ENCODE measurements at regions not wholly inside any gene's neighbourhood (a gene's known extent, or its start where the extent isn't known, plus 50 kb on each side); places are given as distances from the start of the nearest gene placed in this dataset.

- TF ChIP-seq POLR2A (IDR thresholded peaks at IDR 0.05) (no peak), CTCF (IDR thresholded peaks at IDR 0.05) (no peak)
- Histone ChIP-seq H3K27ac (no peak overlapping the region), H3K27me3 (no peaks in the 10 kb centered on the region), H3K4me3 (no peak overlapping the region), H3K36me3 (no peaks in the 10 kb centered on the region), H3K9me3 (no peaks in the 10 kb centered on the region), H3K4me1 (no peaks in the 10 kb centered on the region)
- 40% methylated on average over 2 of the region's 2 CpGs for WGBS (ENCODE audit: insufficient coverage, low coverage, low lambda C conversion rate, missing lambda C conversion rate)
- DNase-seq = no peak
- ATAC-seq = no peak
- intact Hi-C loops (cut with DNase I) = no loop called here
These were observed 179.9 kb downstream of the NPHP4 start for GRCh38 chr1:5812295-5812694.

- DNase-seq = no peak
- Histone ChIP-seq H3K9me3 (no peaks in the 10 kb centered on the region), H3K4me3 (no peak overlapping the region), H3K27me3 (no peaks in the 10 kb centered on the region), H3K27ac (no peak overlapping the region), H3K36me3 (no peaks in the 10 kb centered on the region), H3K4me1 (no peaks in the 10 kb centered on the region)
- WGBS (ENCODE audit: insufficient coverage, low coverage, low lambda C conversion rate, missing lambda C conversion rate) = 5% methylated on average over 4 of the region's 11 CpGs
- no peak for ATAC-seq
- TF ChIP-seq POLR2A (IDR thresholded peaks at IDR 0.05) = no peak
- no peak for TF ChIP-seq CTCF (IDR thresholded peaks at IDR 0.05)
- intact Hi-C loops (cut with DNase I) = no loop called here
These were observed 180.8 kb downstream of the NPHP4 start for GRCh38 chr1:5811419-5811818.

- Histone ChIP-seq H3K9me3 (no peaks in the 10 kb centered on the region), H3K27ac (no peak overlapping the region), H3K4me3 (no peak overlapping the region), H3K36me3 (no peaks in the 10 kb centered on the region), H3K4me1 (no peaks in the 10 kb centered on the region), H3K27me3 (no peaks in the 10 kb centered on the region)
- intact Hi-C loops (cut with DNase I) = no loop called here
- ATAC-seq (no peak), DNase-seq (no peak)
- WGBS (ENCODE audit: insufficient coverage, low coverage, low lambda C conversion rate, missing lambda C conversion rate) = 59% methylated on average over 6 of the region's 11 CpGs
- TF ChIP-seq CTCF (IDR thresholded peaks at IDR 0.05) = no peak
- TF ChIP-seq POLR2A (IDR thresholded peaks at IDR 0.05) = no peak
These were observed 181.5 kb downstream of the NPHP4 start for GRCh38 chr1:5810553-5811270.

GRCh38 chr1:5810131-5810530 is 182.1 kb downstream of the NPHP4 start:
- no peaks in the 10 kb centered on the region for H3K36me3 ChIP-seq
- no peaks in the 10 kb centered on the region for H3K27me3 ChIP-seq
- no peak for TF ChIP-seq CTCF (IDR thresholded peaks at IDR 0.05)
- no peak for TF ChIP-seq POLR2A (IDR thresholded peaks at IDR 0.05)
- H3K4me3 ChIP-seq = no peak overlapping the region
- H3K4me1 ChIP-seq = no peaks in the 10 kb centered on the region
- ATAC-seq (no peak), DNase-seq (no peak)
- 78% methylated on average over 16 of the region's 16 CpGs for WGBS (ENCODE audit: insufficient coverage, low coverage, low lambda C conversion rate, missing lambda C conversion rate)
- intact Hi-C loops (cut with DNase I) = no loop called here
- no peak overlapping the region for H3K27ac ChIP-seq
- no peaks in the 10 kb centered on the region for H3K9me3 ChIP-seq

Measured in right lobe of liver (tissue), 6 donors.